NCI-H2107 (cell line): ENCODE measurements at regions not wholly inside any gene's neighbourhood (a gene's known extent, or its start where the extent isn't known, plus 50 kb on each side); places are given as distances from the start of the nearest gene placed in this dataset.
"Not testable (repeated sequence)": the region's sequence is repeated elsewhere in the genome, so short reads cannot be mapped to it uniquely, and the experiment has no call there.

Experiments
- DNase-seq: peaks from one replicate; lab custom pipeline; 2025; lab: John Stamatoyannopoulos, UW

DNA sequence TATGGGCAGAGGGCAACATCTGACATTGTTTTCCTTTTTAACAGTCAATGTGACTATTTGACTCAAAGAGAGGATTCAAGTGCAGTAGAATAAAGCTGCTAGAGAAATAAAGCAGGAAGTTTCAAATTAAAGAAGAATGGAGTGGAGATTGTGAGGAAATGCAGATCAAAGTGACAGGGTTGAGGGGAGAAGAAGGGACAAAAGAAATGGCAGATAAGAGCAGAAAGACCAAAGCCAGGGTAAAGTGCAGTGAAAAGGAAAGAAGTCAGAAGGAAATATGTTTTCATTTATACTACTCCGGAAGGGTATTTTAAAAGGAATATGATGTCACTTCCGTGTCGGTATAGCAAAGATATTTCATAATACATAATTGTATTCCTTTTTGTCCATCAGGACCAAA is 297.5 kb upstream of the CRIM1 start:
- DNase-seq: no peak

DNA sequence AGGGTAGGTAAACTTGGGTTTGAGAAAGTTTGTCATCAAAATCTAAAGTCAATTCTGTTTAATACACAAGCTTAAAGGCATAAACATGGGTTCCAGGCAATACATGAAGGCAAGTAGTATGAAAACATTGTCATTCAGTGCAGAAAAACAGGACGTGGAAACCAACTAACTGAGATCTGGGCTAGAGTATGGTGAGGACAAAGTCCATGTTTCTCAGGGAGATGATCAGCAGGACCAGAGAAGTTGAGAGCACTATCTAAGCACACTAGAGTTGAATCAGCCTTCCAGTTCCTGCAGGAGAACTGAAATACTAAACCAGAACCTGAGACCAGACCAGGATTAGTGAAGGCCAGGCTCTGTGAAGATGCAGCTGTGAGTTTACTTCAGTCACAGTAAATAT is 302.8 kb upstream of the CRIM1 start:
- no peak for DNase-seq

DNA sequence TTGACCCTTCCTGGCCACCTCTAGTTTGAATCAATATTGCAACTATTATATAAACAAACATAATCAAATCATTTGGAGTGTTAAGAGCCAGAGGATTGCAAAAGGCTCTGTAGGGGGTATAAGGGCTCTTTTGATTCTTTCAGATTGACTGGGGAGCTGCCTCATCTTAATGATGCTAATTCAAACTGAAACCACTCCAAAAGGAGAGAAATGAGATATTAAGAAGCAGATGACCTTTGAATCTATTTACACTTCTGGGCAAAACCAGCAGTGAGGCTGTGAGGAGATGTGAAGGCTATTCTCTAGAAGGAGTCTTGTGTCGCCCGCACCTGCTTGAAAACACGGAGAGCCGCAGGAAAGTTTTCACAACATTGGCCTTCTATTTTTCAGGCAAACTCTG is 311.2 kb upstream of the CRIM1 start:
- no peak for DNase-seq

DNA sequence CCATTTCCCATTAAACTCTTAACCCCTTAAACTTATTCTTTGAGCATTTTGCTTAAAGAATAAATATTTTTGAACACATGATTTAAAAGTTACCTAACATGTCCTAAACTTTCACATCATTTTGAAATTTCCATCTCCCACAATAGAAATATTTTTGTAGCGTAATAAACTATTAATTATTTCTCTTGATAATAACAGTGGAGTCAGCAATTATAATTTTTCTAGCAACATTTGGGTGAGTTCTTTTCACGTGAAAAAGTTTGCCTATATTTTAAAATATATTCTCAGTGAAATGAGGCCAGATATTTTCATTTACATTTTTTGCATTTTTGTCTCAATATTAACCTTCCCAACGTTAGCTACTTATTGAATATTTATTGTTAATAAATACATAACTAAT is 320.4 kb upstream of the CRIM1 start:
- DNase-seq: no peak

DNA sequence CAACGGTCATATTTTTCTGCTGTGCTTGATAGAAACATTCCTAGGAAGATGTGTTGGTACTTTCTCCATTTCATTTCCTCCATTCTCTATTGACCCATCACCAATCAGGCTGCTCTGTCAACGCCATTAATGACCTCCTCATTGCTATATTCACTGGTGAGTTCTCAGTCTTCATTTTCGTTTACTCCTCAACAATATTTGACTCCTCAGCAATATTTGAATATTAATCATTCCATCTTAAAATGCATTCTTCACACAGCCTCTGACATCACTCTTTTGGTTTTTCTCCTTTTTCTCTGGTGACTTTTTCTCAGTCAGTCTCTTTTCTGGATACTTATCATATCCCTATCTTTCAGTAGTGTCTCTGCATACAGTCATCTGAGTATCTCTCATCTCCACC is 323.5 kb upstream of the CRIM1 start:
- no peak for DNase-seq

DNA sequence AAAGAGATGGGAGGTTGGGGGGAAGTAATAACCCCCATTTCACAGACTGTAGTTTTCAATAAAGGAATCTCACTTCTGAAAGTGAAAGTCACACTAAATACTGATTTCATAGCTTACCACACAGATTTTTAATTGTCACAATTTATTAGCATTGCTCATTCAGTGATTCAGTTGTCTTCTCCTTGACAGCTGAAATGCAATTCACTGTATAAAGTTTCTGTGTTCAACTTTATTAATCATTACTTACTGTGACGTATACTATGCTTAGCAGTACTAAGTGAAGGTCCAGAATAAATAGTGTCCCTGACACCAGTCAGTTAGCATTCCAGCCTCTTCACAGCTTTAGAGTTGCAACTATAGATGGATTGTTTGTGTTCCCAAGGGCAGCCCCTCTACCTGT is 324.1 kb upstream of the CRIM1 start:
- DNase-seq: no peak

DNA sequence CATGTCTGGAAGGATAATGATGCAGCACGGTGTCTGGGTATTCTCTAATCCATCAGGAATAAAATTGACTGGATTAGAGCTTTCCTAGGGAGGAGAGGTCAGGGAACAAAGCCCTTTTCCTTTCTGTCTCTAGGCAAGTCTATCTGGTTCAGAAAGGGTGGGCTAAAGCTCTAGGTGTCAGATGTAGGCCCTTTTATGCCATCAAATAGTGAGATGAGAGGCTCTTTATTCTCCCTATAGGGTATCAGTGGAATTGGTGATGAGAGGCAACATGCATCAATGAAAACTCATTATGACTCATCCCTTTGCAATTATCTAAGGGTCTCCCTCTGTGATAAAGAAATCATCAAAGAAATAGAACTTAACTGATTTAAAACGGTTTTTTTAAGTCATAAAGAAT is 328.0 kb upstream of the CRIM1 start:
- DNase-seq: no peak

DNA sequence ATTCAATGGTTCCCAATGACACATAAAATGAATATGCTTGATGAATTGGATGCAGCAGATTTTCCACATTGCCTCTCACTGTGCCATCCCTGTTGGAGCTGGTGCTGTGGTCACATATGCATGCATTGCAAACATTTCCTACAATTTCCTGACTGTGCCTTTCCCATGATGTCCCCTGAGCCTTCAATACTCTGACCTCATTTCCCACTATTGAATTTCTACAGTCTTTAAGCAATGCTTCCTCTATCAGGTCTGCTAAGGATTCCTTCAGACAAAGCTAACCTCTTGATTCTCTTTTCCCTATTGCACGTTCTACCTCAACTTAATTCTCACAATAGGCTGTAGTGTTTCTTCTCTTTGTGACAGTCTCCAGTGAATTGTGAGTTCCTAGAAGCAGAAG is 342.5 kb upstream of the CRIM1 start:
- DNase-seq: no peak

DNA sequence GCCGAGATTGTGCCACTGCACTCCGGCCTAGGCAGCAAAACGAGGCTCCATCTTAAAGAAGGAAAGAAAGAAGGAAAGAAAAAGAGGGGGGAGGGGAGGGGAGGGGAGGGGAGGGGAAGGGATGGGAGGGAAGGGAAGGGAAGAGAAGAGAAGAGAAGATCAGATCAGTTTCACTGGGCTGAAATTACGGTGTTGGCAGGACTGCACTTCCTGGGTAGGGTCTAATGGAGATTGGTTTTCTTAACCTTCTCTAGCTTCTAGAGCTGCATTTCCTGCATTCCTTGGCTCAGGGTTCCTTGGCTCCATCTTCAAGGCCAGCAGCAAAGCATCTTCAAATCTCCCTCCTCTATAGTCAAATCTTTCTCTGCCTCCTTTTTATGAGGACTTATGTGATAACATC is 349.1 kb upstream of the CRIM1 start:
- DNase-seq: no peak

DNA sequence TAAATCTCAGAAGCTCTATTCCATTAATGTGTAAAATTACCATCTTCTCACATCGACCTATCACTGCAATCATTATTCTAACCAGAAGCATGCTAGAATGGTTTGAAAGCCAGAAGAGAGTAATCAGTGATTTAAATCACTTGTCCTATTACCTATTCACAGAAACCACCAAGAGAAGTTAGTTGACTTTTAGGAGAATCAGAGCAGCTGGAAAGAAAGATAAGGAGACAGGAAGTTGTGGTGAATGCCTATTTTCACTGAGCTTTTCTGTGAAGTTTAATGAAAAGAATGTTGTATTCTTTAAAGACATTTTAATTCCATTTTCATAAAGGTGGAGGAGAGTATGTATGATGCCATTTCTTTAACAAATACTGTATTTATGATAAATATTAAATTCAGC is 352.6 kb upstream of the CRIM1 start:
- DNase-seq: no peak

DNA sequence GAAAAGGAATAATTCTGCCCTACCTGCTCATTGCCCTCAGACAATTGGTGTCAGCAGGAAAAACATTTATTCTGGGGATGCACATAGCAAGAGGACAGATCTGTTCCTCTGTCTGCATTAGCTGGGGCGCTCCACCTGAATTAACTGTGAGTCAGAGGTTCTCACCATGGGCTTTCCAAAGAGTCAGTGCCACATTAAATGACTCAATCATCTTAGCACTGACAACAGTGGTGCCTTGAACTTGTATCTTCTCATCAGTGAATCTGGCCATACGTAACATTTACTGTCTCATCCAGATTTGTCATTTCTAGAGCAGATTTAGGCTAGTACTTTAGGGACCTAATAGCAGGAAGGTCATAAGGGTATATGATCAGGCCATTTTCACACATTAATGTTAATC is 358.1 kb upstream of the CRIM1 start:
- no peak for DNase-seq

DNA sequence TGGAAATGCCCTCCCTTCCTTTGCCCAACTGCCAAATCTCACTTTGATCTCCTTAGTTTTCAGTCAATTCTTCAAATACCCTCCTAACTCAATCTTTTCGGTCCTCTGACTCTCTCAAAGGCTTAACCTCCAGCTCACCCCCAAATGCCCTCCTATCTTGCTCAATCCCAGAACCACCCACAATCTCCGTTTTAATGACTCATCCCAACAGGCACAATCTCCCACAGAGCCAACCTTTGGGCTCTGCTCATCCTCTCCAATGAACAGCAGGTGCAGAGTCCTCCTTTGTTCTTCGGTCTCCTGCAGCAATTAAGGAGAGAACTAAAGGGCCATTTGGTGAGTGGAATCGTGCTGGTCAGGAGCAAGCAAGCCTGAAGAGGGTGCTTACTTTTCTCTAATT is 366.1 kb upstream of the CRIM1 start:
- DNase-seq: no peak

DNA sequence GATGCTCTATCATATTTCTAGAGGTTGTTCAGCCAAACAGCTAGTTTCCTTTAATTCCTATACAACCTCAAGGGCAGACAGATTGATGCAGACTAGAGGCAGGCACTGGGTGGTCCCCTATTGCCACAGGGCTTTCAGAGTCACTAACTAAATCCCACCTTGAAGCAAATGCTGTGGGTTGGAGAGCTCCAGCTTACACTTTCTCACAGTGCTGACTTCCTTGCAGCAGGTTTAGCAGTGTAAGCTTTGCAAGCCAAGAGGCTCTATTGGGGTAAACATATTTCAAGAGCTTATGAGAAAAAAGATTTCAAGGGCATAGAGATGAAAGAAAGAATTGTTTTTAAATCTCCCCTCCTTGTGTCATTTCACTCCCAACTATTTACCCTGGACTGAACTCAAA is 366.5 kb upstream of the CRIM1 start:
- no peak for DNase-seq

DNA sequence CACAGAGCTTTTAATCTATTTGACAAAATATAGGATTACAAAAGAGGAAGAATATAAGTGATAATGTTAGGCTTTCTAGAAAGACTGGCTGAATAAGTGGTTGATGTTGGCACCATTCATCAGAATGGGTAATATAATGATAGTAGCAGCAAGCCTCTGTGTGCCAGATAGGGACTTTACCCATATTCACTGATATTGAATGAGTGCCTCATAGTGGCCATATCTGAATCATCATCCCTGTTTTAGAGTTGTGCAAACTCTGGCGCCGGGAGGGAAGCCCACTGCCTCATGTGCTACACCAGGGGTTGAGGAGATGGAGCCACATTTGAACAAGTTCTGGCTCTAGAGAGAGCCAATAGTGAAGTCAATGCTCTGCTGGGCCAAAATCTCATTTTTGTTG is 368.7 kb upstream of the CRIM1 start:
- DNase-seq: no peak

DNA sequence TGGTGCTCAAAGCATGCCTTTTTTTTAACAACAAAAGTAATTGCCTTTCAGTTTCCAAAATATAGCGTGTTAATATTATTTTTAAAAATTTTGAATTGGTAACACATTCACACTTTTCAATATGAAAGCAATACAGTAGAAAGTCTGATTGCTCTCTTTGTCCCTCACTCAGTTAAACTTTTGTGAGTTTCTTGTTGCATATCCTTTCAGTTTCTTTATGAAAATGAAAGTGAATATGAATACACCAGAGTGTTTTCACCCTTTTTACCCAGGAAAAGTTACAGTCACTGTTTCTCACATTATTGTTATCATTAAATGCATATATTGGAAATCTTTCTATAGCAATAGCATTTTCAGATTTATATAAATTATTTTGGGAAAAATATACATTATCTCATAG is 377.4 kb upstream of the CRIM1 start:
- DNase-seq: no peak

DNA sequence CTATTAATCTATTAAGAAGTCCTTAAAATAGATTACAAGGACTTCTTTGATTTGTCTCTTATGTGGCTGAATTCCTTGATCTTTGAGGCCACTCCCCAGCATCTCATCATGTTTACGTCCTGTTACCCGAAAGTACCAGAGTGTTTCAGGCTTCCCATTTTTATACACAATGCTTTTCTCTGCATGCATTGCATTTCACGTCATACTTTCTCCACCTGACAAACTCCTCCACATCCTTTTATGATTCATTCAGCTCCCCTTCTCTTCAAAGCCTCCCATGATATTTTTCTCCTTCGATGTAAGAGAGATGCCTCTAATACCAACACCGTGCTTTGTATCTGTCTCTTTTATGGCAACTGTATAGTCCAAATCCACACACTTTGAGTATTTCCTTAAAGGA is 379.0 kb upstream of the CRIM1 start:
- no peak for DNase-seq

DNA sequence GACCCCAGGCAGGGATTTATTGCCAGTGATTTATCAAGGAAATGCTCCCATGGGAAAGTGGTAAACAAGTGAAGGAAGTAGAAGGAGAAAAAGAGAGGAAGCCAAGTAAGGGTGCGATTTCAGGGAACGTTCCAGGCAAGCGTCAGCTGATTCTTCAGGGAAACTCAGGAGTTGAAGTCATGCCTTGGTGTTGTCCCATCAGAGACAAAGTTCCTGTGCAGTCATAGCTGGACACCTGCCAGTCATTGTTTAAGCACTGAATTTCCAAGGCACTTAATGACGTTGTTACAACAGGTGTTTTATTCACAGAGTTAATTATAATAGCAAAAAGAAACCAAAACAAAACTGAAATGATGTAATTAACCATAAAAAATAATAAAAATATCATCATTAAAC is 381.8 kb upstream of the CRIM1 start:
- DNase-seq: no peak

DNA sequence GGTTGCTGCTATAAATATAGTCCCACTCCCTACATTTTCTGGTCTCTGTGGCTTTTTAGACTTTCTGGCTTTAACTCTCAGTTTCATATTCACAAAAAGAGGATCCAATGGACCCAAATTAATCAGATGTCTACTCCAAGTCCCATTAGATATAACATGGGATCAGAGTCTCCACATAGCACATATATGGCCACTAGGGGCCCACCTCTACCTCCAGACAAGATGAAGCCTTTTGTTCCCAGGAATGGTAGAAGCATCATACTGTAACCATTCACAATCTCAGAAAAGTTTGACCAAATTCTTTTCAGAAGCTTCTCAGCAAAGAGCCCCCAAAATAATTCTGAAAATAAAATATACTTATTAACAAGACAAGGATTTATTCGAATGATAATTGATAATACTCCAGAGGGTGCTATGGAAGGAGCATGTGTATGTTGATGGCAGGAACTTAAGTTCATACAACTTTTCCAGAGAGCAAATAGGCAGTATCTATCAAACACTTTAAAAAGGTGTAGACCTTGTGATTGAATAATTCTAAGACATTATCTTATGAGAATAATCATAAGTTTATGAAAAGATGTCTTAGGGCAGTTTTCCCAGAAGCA is 382.3 kb upstream of the CRIM1 start:
- DNase-seq: no peak

DNA sequence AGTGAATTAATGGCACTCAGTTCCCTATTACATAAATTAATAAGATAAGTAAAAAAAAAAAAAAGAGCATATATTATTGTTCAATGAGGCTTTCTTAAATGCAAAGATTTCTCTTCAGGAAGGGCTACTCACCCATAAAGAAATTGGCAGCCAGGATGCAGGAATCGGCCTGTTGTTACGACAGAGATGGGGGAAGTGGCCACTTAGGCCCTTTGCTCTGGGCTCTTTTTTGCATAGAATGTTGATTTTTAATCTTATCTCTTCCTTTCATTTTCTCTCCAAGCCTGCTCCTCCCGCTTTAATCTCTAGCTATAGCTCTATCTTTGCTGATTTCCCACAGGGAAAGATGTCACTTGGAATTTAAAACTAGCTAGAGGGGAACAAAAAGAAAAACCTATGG is 391.8 kb upstream of the CRIM1 start:
- DNase-seq: no peak

DNA sequence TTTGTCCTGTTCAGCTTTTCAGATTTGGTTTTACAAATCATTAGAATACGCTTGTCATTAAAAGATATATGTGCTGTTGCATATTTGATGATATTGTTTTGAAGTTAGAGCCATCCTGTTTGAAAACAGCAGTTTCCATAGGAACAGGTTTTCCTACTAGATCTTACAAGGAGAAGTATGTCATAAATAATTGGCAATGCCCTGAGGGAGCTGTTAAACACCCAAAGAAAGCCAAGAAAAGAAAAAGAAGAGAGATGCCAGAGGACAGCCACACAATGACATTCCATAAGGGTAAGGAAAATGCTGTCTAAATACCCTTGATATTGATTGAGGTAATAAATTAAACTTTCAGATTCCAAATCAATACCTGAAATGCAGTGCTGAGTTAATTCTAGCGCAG is 392.2 kb upstream of the CRIM1 start:
- no peak for DNase-seq

DNA sequence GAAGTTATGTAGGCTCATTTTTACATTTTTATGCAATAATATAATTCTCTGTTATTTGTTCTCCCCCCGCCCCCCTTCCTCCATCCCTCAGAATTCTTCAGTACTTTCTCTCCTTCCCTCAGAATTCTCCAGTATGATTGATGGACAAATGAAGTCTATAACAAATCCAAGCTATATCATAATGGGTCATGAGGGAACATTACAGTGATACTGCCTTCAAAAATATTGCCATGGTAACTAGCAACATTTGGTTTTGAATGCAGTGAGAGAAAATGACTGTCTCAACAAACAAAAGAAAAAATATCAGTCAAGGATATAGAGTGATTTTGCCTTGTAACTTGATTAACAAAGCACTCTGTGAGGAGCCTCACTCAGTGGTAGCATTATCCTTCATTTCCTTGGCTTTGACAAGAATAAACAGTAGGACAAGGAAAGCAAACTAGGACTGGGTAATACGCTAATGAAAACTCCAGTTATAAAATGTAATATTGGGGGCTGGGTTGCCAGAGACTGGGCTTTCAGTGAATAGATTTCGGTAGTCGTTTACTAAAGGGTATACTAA is 392.9 kb upstream of the CRIM1 start:
- DNase-seq: no peak

DNA sequence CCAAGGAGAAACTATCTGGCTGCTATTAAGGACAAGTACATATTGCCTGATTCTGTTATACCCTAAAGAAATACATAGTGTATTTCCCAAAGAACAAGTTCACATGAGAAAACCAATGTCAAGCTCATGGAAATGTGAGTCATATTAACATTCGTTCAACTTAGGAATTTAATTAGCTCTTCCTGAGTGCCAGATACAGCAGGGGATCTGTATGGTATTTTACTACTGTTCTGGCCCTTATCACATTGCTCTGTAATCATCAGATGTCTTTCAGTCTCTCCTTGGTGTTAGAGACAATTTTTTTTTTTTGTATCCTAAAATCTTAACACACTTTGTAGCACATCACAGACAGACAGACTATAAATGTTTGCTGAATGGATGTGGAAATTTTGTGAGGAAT is 395.0 kb upstream of the CRIM1 start:
- no peak for DNase-seq

DNA sequence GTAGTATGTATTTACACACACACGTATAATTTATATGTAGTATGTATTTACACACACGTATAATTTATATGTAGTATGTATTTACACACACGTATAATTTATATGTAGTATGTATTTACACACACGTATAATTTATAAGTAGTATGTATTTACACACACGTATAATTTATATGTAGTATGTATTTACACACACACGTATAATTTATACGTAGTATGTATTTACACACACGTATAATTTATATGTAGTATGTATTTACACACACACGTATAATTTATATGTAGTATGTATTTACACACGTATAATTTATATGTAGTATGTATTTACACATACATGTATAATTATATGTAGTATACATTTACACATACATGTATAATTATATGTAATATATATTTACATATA is 398.5 kb upstream of the CRIM1 start:
- not testable (repeated sequence) for DNase-seq

DNA sequence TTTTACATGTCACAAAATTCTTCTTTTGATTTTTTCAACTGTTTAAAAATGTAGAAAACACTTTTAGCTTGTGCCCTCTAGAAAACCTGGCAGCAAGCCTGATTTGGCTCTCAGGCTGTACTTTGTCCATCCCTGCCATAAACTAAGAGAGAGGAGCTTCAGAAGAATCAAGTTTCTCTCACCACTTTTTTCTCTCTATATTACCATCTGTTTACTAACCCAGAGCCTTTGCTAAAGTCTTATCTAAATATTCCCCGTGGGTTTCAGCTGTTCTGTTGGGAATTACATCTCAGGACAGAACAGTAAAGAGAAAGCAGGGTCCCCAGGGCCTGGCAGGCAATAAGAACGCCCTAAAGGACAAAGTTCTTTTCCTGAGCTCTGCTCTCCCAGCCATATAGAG is 409.1 kb upstream of the CRIM1 start:
- no peak for DNase-seq

DNA sequence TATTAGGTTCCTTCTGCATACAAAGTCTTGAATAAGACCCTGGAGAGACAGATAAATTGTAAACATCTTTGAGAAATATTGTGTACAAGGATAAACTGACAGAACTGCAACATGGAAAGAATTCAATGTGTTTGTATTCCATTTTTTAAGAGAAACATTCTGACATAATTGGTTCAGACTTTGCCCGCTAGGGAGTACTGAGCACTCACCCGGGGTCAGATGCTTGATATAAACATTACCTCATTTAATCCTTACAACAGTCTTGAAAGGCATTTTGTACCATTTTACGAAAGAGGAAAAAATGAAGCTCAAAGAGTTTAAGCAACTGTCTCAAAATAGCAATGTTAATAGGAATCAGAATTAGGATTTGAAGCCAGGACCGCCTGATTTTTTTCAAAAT is 416.7 kb upstream of the CRIM1 start:
- no peak for DNase-seq
